GM12878 (cell line): ENCODE measurements at regions not wholly inside any gene's neighbourhood (a gene's known extent, or its start where the extent isn't known, plus 50 kb on each side); places are given as distances from the start of the nearest gene placed in this dataset.

Source experiments
- ATAC-seq: fragments of 200-7000 bp; cut with Tn5 transposase; 3 replicates; pipeline ENCODE4 v1.9.1; 2020; ENCODE audit warnings: mild to moderate bottlenecking, moderate library complexity
- BruUV-seq: library from RNA; stranded (reverse); fragments of 400-500 nt; replicated peaks from 2 replicates; lab custom pipeline; 2021; lab: Mats Ljungman, UMichigan
- CTCF ChIA-PET: fragments of 300-600 bp; sonication (Branson Sonifier 250); formaldehyde crosslinking; extraction: SDS; loops from one replicate; lab custom pipeline; 2021; ENCODE audit warnings: inconsistent platforms; lab: Yijun Ruan, JAX
- POLR2A ChIA-PET: fragments of 350-600 bp; formaldehyde crosslinking; extraction: SDS; loops from one replicate; lab custom pipeline; 2021; ENCODE audit warnings: inconsistent platforms; lab: Charles Lee
- RAD21 ChIA-PET: fragments of 300-600 bp; sonication (Branson Sonifier 250); formaldehyde crosslinking; loops from one replicate; lab custom pipeline; 2023; ENCODE audit warnings: antibody characterized with exemption; ENCODE audit not compliant: unreplicated experiment; lab: Charles Lee
- SMC1A ChIA-PET: fragments of 300-600 bp; sonication (Branson Sonifier 250); formaldehyde crosslinking; loops from one replicate; lab custom pipeline; 2023; ENCODE audit not compliant: unreplicated experiment, uncharacterized antibody; lab: Charles Lee
- DNase-seq: peaks from one replicate; pipeline ENCODE4 v3.0.0-alpha.2; 2011; ENCODE audit warnings: low read depth, low spot score
- FAIRE-seq: peaks from 3 replicates; lab custom pipeline; 2011; peaks lifted over from hg19 to GRCh38; lab: Jason Lieb, UNC
- H2AFZ ChIP-seq: 2 replicates; pipeline ENCODE4 v1.6.0; 2011; ENCODE audit warnings: low read depth, low read length, control low read depth; ENCODE audit not compliant: control insufficient read depth
- H3K27ac ChIP-seq: 2 replicates; pipeline ENCODE4 v1.5.1; 2011; ENCODE audit warnings: control low read depth; ENCODE audit not compliant: control insufficient read depth, insufficient read depth
- H3K27me3 ChIP-seq, 2 experiments: replicated peaks in 1 of 2; 2 replicates each; pipeline versions ENCODE4 v1.6.0 to v1.6.1; 2011; ENCODE audit warnings: low read length in 1 of 2; ENCODE audit not compliant: control insufficient read depth in 2 of 2, insufficient read depth in 2 of 2
- H3K36me3 ChIP-seq, 2 experiments: 2 replicates each; pipeline ENCODE4 v1.5.1; 2011; ENCODE audit warnings: low read length in 1 of 2; ENCODE audit not compliant: control insufficient read depth in 2 of 2, insufficient read depth in 2 of 2
- H3K4me1 ChIP-seq: 2 replicates; pipeline ENCODE4 v1.6.1; 2011; ENCODE audit warnings: mild to moderate bottlenecking, low read length, moderate library complexity, mixed read lengths; ENCODE audit not compliant: control insufficient read depth, insufficient read depth
- H3K4me2 ChIP-seq: 2 replicates; pipeline ENCODE4 v1.6.0; 2011; ENCODE audit warnings: control low read depth; ENCODE audit not compliant: control insufficient read depth, insufficient read depth
- H3K4me3 ChIP-seq: fragments of 200-600 bp; sonication (generic); 2 replicates; pipeline ENCODE4 v1.5.1; 2016
- H3K79me2 ChIP-seq: 2 replicates; pipeline ENCODE4 v1.6.0; 2011; ENCODE audit warnings: low read length; ENCODE audit not compliant: control insufficient read depth, insufficient read depth
- H3K9ac ChIP-seq: 2 replicates; pipeline ENCODE4 v1.8.0; 2011; ENCODE audit warnings: low read length, control low read depth, mixed read lengths; ENCODE audit not compliant: control insufficient read depth, insufficient read depth
- H3K9me3 ChIP-seq: replicated peaks from 3 replicates; pipeline ENCODE4 v1.5.1; 2011; ENCODE audit warnings: mild to moderate bottlenecking, low read length; ENCODE audit not compliant: control insufficient read depth, insufficient read depth
- H4K20me1 ChIP-seq: 2 replicates; pipeline ENCODE4 v1.6.0; 2011; ENCODE audit not compliant: control insufficient read depth, insufficient read depth
- BRCA1 ChIP-seq: IDR thresholded peaks from 2 replicates; pipeline ENCODE4 v1.6.1; 2011; ENCODE audit warnings: low read depth, low read length, improper control_type of control experiment
- CREB1 ChIP-seq: IDR thresholded peaks from 2 replicates; pipeline ENCODE4 v1.6.1; 2012; ENCODE audit warnings: low read depth, mild to moderate bottlenecking, inconsistent platforms
- DPF2 ChIP-seq: fragments of 450-650 bp; IDR thresholded peaks from 2 replicates; pipeline ENCODE4 v1.6.1; 2017; ENCODE audit warnings: mild to moderate bottlenecking
- EED ChIP-seq: sonication (generic); IDR thresholded peaks from 2 replicates; pipeline ENCODE4 v1.6.1; 2016; ENCODE audit warnings: antibody characterized with exemption, low read depth
- HCFC1 ChIP-seq: fragments of 150-350 bp; IDR thresholded peaks from 2 replicates; pipeline ENCODE4 v1.6.1; 2014; ENCODE audit warnings: low read length
- IKZF1 ChIP-seq: fragments of 450-650 bp; conservative IDR thresholded peaks from 2 replicates; pipeline ENCODE4 v1.6.1; 2017; ENCODE audit warnings: antibody characterized with exemption, mild to moderate bottlenecking
- IRF4 ChIP-seq: IDR thresholded peaks from 2 replicates; pipeline ENCODE4 v1.6.1; 2011; ENCODE audit warnings: low read depth, low read length
- JUND ChIP-seq: IDR thresholded peaks from 2 replicates; pipeline ENCODE4 v1.6.1; 2012; ENCODE audit warnings: low read depth, mild to moderate bottlenecking, low read length, improper control_type of control experiment, moderate library complexity
- MTA3 ChIP-seq: IDR thresholded peaks from 2 replicates; pipeline ENCODE4 v1.6.1; 2012; ENCODE audit warnings: low read length, inconsistent platforms, borderline replicate concordance
- POLR2AphosphoS2 ChIP-seq: IDR thresholded peaks from 2 replicates; pipeline ENCODE4 v1.6.1; 2011; ENCODE audit warnings: low read depth, mild to moderate bottlenecking, low read length, improper control_type of control experiment, moderate library complexity
- RBBP5 ChIP-seq: fragments of 200-600 bp; sonication (generic); conservative IDR thresholded peaks from 2 replicates; pipeline ENCODE4 v1.6.1; 2016
- RFX5 ChIP-seq: IDR thresholded peaks from 2 replicates; pipeline ENCODE4 v1.6.1; 2011; ENCODE audit warnings: low read depth, low read length, improper control_type of control experiment
- SIX5 ChIP-seq: IDR thresholded peaks from 2 replicates; pipeline ENCODE4 v1.6.1; 2011; ENCODE audit warnings: mild to moderate bottlenecking, low read depth, low read length, moderate library complexity; ENCODE audit not compliant: severe bottlenecking
- SREBF1 ChIP-seq: IDR thresholded peaks from 2 replicates; pipeline ENCODE4 v1.6.1; 2012; ENCODE audit warnings: mild to moderate bottlenecking, low read length
- WRNIP1 ChIP-seq: IDR thresholded peaks from 2 replicates; pipeline ENCODE4 v1.6.1; 2011; ENCODE audit warnings: low read depth, low read length, improper control_type of control experiment, borderline replicate concordance
- ZSCAN29 ChIP-seq: fragments of 450-650 bp; IDR thresholded peaks from 2 replicates; pipeline ENCODE4 v1.6.1; 2017; ENCODE audit warnings: mild to moderate bottlenecking, moderate library complexity
- WGBS: methylation state at CpG from one replicate; pipeline ENCODE4 v1.1.6; 2016; ENCODE audit warnings: low lambda C conversion rate; ENCODE audit not compliant: insufficient replicate concordance, insufficient coverage; ENCODE audit errors: missing lambda C conversion rate; 5-methylcytosine and 5-hydroxymethylcytosine counted together
- in situ Hi-C: fragments of 300-500 bp; cut with MboI; formaldehyde crosslinking; loops from 9 replicates; pipeline ENCODE4 v1.14.3; 2018; ENCODE audit warnings: mixed read lengths
- intact Hi-C: fragments of 100-400 bp; cut with micrococcal nuclease; formaldehyde crosslinking; loops from one replicate; pipeline ENCODE4 v1.14.2; 2022; ENCODE audit not compliant: unreplicated experiment
- TF ChIP-seq, protein P1 (sequence below): fragments of 450-650 bp; formaldehyde crosslinking; IDR thresholded peaks from 2 replicates; pipeline ENCODE4 v1.4.0; 2020; ENCODE audit warnings: mild to moderate bottlenecking, moderate library complexity

DNA sequence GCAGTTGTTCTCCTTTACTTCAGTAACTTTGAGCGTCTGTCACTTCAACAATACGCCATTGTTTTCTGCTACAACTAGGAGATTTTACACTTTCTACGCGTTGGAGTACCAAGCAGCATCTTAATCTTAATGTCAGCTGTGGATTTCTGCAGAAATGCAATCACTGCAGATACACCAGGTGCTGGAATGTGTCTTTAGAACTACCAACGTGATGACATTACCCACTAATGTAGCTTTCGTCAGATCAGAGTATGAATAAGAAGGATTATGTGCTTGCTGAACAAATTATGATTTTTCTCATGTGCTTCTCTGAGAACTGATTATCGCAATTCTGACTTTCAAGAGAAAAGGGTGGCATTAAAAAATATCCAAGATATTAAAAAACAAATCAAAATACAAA is 77.5 kb upstream of the CNTN3 start:
- Histone ChIP-seq H3K4me3 (no peak overlapping the region), H3K27me3 (no peaks in the 10 kb centered on the region), H4K20me1 (no peaks in the 10 kb centered on the region), H3K9me3 (no peaks in the 10 kb centered on the region), H3K4me1 (no peaks in the 10 kb centered on the region), H3K9ac (no peak overlapping the region), H3K36me3 (no peaks in the 10 kb centered on the region), H3K4me2 (no peak overlapping the region), H2AFZ (no peak overlapping the region), H3K27ac (no peak overlapping the region), H3K79me2 (no peaks in the 10 kb centered on the region)
- SMC1A ChIA-PET, result no interaction called here
- POLR2A ChIA-PET, result no interaction called here
- ATAC-seq, result no peak
- in situ Hi-C loops, result no loop called here
- TF ChIP-seq DPF2 (no peak), IKZF1 (no peak), WRNIP1 (no peak)
- RAD21 ChIA-PET, result no interaction called here
- 33% methylated on average over 7 of the region's 7 CpGs for WGBS
- CTCF ChIA-PET, result no interaction called here
- intact Hi-C loops, result no loop called here
- no peak for DNase-seq
- BruUV-seq, result no TSS peak
- FAIRE-seq, result no peak

DNA sequence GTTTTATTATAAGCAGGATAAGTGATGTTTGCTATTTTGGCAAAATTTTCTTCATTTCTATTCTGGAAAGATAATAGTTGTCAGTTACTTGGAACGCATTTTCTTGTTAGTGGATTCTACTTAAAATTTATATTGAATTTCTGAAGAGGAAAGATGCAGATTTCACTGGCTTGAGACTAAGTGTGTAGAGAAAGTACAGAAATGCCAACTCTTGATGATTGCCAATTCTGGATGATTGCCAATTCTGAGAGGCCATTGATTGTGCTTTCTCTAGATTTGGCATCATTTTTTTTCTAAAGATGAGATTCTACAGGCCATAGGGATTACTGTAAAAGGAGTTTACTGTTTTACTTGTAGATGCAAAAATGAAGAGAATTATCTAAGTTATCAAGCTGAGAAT is 58.9 kb upstream of the CNTN3 start:
- Histone ChIP-seq H3K9ac (no peak overlapping the region), H3K4me2 (no peak overlapping the region), H3K4me3 (no peak overlapping the region), H4K20me1 (no peaks in the 10 kb centered on the region), H3K36me3 (no peaks in the 10 kb centered on the region), H3K9me3 (no peaks in the 10 kb centered on the region), H2AFZ (no peak overlapping the region), H3K27me3 (no peaks in the 10 kb centered on the region), H3K27ac (no peak overlapping the region), H3K79me2 (no peaks in the 10 kb centered on the region), H3K4me1 (no peaks in the 10 kb centered on the region)
- DNase-seq (no peak), ATAC-seq (no peak), FAIRE-seq (no peak)
- intact Hi-C loops (no loop called here), in situ Hi-C loops (no loop called here)
- ChIA-PET POLR2A (no interaction called here), RAD21 (no interaction called here), CTCF (no interaction called here), SMC1A (interaction anchor here (0.7 kb wide), 1 partner anchor 16 kb away, joined by 3 read pairs; no protein-coding TSS in a partner anchor)
- no TSS peak for BruUV-seq
- 64% methylated on average over 1 of the region's 1 CpG for WGBS
- TF ChIP-seq BRCA1 (no peak), SIX5 (no peak), RBBP5 (no peak), JUND (no peak), IRF4 (no peak), CREB1 (no peak), POLR2AphosphoS2 (no peak), SREBF1 (no peak), EED (no peak), MTA3 (no peak), RFX5 (no peak), HCFC1 (no peak), ZSCAN29 (no peak)
- TF ChIP-seq, protein P1, sequence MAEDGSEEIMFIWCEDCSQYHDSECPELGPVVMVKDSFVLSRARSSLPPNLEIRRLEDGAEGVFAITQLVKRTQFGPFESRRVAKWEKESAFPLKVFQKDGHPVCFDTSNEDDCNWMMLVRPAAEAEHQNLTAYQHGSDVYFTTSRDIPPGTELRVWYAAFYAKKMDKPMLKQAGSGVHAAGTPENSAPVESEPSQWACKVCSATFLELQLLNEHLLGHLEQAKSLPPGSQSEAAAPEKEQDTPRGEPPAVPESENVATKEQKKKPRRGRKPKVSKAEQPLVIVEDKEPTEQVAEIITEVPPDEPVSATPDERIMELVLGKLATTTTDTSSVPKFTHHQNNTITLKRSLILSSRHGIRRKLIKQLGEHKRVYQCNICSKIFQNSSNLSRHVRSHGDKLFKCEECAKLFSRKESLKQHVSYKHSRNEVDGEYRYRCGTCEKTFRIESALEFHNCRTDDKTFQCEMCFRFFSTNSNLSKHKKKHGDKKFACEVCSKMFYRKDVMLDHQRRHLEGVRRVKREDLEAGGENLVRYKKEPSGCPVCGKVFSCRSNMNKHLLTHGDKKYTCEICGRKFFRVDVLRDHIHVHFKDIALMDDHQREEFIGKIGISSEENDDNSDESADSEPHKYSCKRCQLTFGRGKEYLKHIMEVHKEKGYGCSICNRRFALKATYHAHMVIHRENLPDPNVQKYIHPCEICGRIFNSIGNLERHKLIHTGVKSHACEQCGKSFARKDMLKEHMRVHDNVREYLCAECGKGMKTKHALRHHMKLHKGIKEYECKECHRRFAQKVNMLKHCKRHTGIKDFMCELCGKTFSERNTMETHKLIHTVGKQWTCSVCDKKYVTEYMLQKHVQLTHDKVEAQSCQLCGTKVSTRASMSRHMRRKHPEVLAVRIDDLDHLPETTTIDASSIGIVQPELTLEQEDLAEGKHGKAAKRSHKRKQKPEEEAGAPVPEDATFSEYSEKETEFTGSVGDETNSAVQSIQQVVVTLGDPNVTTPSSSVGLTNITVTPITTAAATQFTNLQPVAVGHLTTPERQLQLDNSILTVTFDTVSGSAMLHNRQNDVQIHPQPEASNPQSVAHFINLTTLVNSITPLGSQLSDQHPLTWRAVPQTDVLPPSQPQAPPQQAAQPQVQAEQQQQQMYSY, result no peak
